ENCODE measurements at regions not wholly inside any gene's neighbourhood (a gene's known extent, or its start where the extent isn't known, plus 50 kb on each side); places are given as distances from the start of the nearest gene placed in this dataset.

- no peak for TF ChIP-seq MAFK (IDR thresholded peaks at IDR 0.05; ENCODE audit: low read depth, low read length)
- ATAC-seq (ENCODE audit: low read depth): no peak
- no TSS peak for BruUV-seq (replicated peaks)
Measured at GRCh38 chr4:129179276-129179675, 83.3 kb downstream of the C4orf33 start.

More at GRCh38 chr4:129179276-129179675, 83.3 kb downstream of the C4orf33 start:
- H2AK5ac ChIP-seq (ENCODE audit: low read depth, low read length): no peak overlapping the region
- H3K4me3 ChIP-seq (ENCODE audit: insufficient read depth, low read depth, low read length): no peak overlapping the region
- no peak overlapping the region for H4K5ac ChIP-seq (ENCODE audit: low read depth, low read length)
- in situ Hi-C loops (cut with MboI; ENCODE audit: low sequenced_read_pairs): no loop called here
- H3K79me1 ChIP-seq (ENCODE audit: low read depth in 1 of 2, low read length in 2 of 2): no peaks in the 10 kb centered on the region
- no peak overlapping the region for H3K9ac ChIP-seq (ENCODE audit: low read depth, low read length)
- no peak overlapping the region for H2BK15ac ChIP-seq (ENCODE audit: low read depth, low read length)
- intact Hi-C loops (cut with micrococcal nuclease): no loop called here
- H2AFZ ChIP-seq (replicated peaks; ENCODE audit: low read length, poor library complexity): no peak overlapping the region
- H3K9me1 ChIP-seq (ENCODE audit: insufficient read depth, low read length): no peaks in the 10 kb centered on the region
- H3K36me3 ChIP-seq (ENCODE audit: control insufficient read depth, insufficient read depth, low read length): no peaks in the 10 kb centered on the region
- H3K14ac ChIP-seq (replicated peaks; ENCODE audit: low read depth, low read length): no peak overlapping the region
- dilution Hi-C loops (cut with HindIII; ENCODE audit: low sequenced_read_pairs, unreplicated experiment): no loop called here
- H3K4me1 ChIP-seq (ENCODE audit: control insufficient read depth, insufficient read depth, low read length): no peaks in the 10 kb centered on the region
- H3K4ac ChIP-seq (ENCODE audit: low read depth, low read length): no peak overlapping the region
- CTCF ChIA-PET: no interaction called here
- no peak overlapping the region for H3K18ac ChIP-seq (ENCODE audit: low read depth, low read length)
- 40% methylated on average over 1 of the region's 2 CpGs; no CpG with 5 or more reads in 1 of the 2 experiments for WGBS, 2 experiments (ENCODE audit: extremely low coverage in 2 of 2, insufficient read length in 1 of 2)
- POLR2A ChIA-PET (ENCODE audit: unreplicated experiment): no interaction called here
- H2BK5ac ChIP-seq (ENCODE audit: low read depth, low read length, poor library complexity, severe bottlenecking): no peak overlapping the region
- H4K91ac ChIP-seq (ENCODE audit: insufficient read depth, low read depth, low read length): no peak overlapping the region
- H3K9me3 ChIP-seq (ENCODE audit: control insufficient read depth, insufficient read depth, low read length): no peaks in the 10 kb centered on the region
- H2BK120ac ChIP-seq (ENCODE audit: low read depth, low read length): no peak overlapping the region
- H3K27ac ChIP-seq (ENCODE audit: insufficient read depth, low read length): no peak overlapping the region
- no peak overlapping the region for H3K23ac ChIP-seq (ENCODE audit: low read depth, low read length)
- H3K56ac ChIP-seq (ENCODE audit: extremely low read depth, insufficient read depth, low read length): no peak overlapping the region
- no peak overlapping the region for H2AK9ac ChIP-seq (replicated peaks; ENCODE audit: low read depth, low read length, poor library complexity)
- no peak for DNase-seq
- H3K4me2 ChIP-seq (ENCODE audit: low read depth, low read length): no peak overlapping the region
- no peak overlapping the region for H4K8ac ChIP-seq (ENCODE audit: low read depth in 2 of 2, low read length in 2 of 2)
- no peaks in the 10 kb centered on the region for H4K20me1 ChIP-seq (ENCODE audit: insufficient read depth, low read length)
- H3K27me3 ChIP-seq (ENCODE audit: control insufficient read depth, insufficient read depth, low read length): no peaks in the 10 kb centered on the region
- H2BK20ac ChIP-seq (ENCODE audit: low read depth, low read length): no peak overlapping the region

Measured in IMR-90 (cell line).